GM12878 (cell line): ENCODE measurements at regions not wholly inside any gene's neighbourhood (a gene's known extent, or its start where the extent isn't known, plus 50 kb on each side); places are given as distances from the start of the nearest gene placed in this dataset.

Source experiments
- ATAC-seq: fragments of 200-7000 bp; cut with Tn5 transposase; 3 replicates; pipeline ENCODE4 v1.9.1; 2020; ENCODE audit warnings: mild to moderate bottlenecking, moderate library complexity
- BruUV-seq: library from RNA; stranded (reverse); fragments of 400-500 nt; replicated peaks from 2 replicates; lab custom pipeline; 2021; lab: Mats Ljungman, UMichigan
- CTCF ChIA-PET: fragments of 300-600 bp; sonication (Branson Sonifier 250); formaldehyde crosslinking; extraction: SDS; loops from one replicate; lab custom pipeline; 2021; ENCODE audit warnings: inconsistent platforms; lab: Yijun Ruan, JAX
- POLR2A ChIA-PET: fragments of 350-600 bp; formaldehyde crosslinking; extraction: SDS; loops from one replicate; lab custom pipeline; 2021; ENCODE audit warnings: inconsistent platforms; lab: Charles Lee
- RAD21 ChIA-PET: fragments of 300-600 bp; sonication (Branson Sonifier 250); formaldehyde crosslinking; loops from one replicate; lab custom pipeline; 2023; ENCODE audit warnings: antibody characterized with exemption; ENCODE audit not compliant: unreplicated experiment; lab: Charles Lee
- SMC1A ChIA-PET: fragments of 300-600 bp; sonication (Branson Sonifier 250); formaldehyde crosslinking; loops from one replicate; lab custom pipeline; 2023; ENCODE audit not compliant: unreplicated experiment, uncharacterized antibody; lab: Charles Lee
- DNase-seq: peaks from one replicate; pipeline ENCODE4 v3.0.0-alpha.2; 2011; ENCODE audit warnings: low read depth, low spot score
- FAIRE-seq: peaks from 3 replicates; lab custom pipeline; 2011; peaks lifted over from hg19 to GRCh38; lab: Jason Lieb, UNC
- H2AFZ ChIP-seq: 2 replicates; pipeline ENCODE4 v1.6.0; 2011; ENCODE audit warnings: low read depth, low read length, control low read depth; ENCODE audit not compliant: control insufficient read depth
- H3K27ac ChIP-seq: 2 replicates; pipeline ENCODE4 v1.5.1; 2011; ENCODE audit warnings: control low read depth; ENCODE audit not compliant: control insufficient read depth, insufficient read depth
- H3K27me3 ChIP-seq, 2 experiments: replicated peaks in 1 of 2; 2 replicates each; pipeline versions ENCODE4 v1.6.0 to v1.6.1; 2011; ENCODE audit warnings: low read length in 1 of 2; ENCODE audit not compliant: control insufficient read depth in 2 of 2, insufficient read depth in 2 of 2
- H3K36me3 ChIP-seq, 2 experiments: 2 replicates each; pipeline ENCODE4 v1.5.1; 2011; ENCODE audit warnings: low read length in 1 of 2; ENCODE audit not compliant: control insufficient read depth in 2 of 2, insufficient read depth in 2 of 2
- H3K4me1 ChIP-seq: 2 replicates; pipeline ENCODE4 v1.6.1; 2011; ENCODE audit warnings: mild to moderate bottlenecking, low read length, moderate library complexity, mixed read lengths; ENCODE audit not compliant: control insufficient read depth, insufficient read depth
- H3K4me2 ChIP-seq: 2 replicates; pipeline ENCODE4 v1.6.0; 2011; ENCODE audit warnings: control low read depth; ENCODE audit not compliant: control insufficient read depth, insufficient read depth
- H3K4me3 ChIP-seq: fragments of 200-600 bp; sonication (generic); 2 replicates; pipeline ENCODE4 v1.5.1; 2016
- H3K79me2 ChIP-seq: 2 replicates; pipeline ENCODE4 v1.6.0; 2011; ENCODE audit warnings: low read length; ENCODE audit not compliant: control insufficient read depth, insufficient read depth
- H3K9ac ChIP-seq: 2 replicates; pipeline ENCODE4 v1.8.0; 2011; ENCODE audit warnings: low read length, control low read depth, mixed read lengths; ENCODE audit not compliant: control insufficient read depth, insufficient read depth
- H3K9me3 ChIP-seq: replicated peaks from 3 replicates; pipeline ENCODE4 v1.5.1; 2011; ENCODE audit warnings: mild to moderate bottlenecking, low read length; ENCODE audit not compliant: control insufficient read depth, insufficient read depth
- H4K20me1 ChIP-seq: 2 replicates; pipeline ENCODE4 v1.6.0; 2011; ENCODE audit not compliant: control insufficient read depth, insufficient read depth
- BRCA1 ChIP-seq: IDR thresholded peaks from 2 replicates; pipeline ENCODE4 v1.6.1; 2011; ENCODE audit warnings: low read depth, low read length, improper control_type of control experiment
- NFYB ChIP-seq: IDR thresholded peaks from 2 replicates; pipeline ENCODE4 v1.6.1; 2011; ENCODE audit warnings: low read depth, mild to moderate bottlenecking, low read length, improper control_type of control experiment, moderate library complexity; ENCODE audit not compliant: insufficient read depth
- PAX8 ChIP-seq: fragments of 450-650 bp; IDR thresholded peaks from 2 replicates; pipeline ENCODE4 v1.6.1; 2017; ENCODE audit warnings: mild to moderate bottlenecking, moderate library complexity
- RAD51 ChIP-seq: fragments of 450-650 bp; IDR thresholded peaks from 2 replicates; pipeline ENCODE4 v1.6.1; 2016; ENCODE audit warnings: moderate library complexity, mild to moderate bottlenecking, inconsistent platforms
- RELA ChIP-seq: fragments of 450-650 bp; IDR thresholded peaks from 2 replicates; pipeline ENCODE4 v1.8.0; 2014; ENCODE audit warnings: borderline replicate concordance; ENCODE audit not compliant: partially characterized antibody
- REST ChIP-seq: IDR thresholded peaks from 2 replicates; pipeline ENCODE4 v1.6.1; 2012; ENCODE audit warnings: mild to moderate bottlenecking, low read depth, low read length
- ZNF592 ChIP-seq: fragments of 450-650 bp; IDR thresholded peaks from 2 replicates; pipeline ENCODE4 v1.6.1; 2017; ENCODE audit warnings: mild to moderate bottlenecking, moderate library complexity
- WGBS: methylation state at CpG from one replicate; pipeline ENCODE4 v1.1.6; 2016; ENCODE audit warnings: low lambda C conversion rate; ENCODE audit not compliant: insufficient replicate concordance, insufficient coverage; ENCODE audit errors: missing lambda C conversion rate; 5-methylcytosine and 5-hydroxymethylcytosine counted together
- in situ Hi-C: fragments of 300-500 bp; cut with MboI; formaldehyde crosslinking; loops from 9 replicates; pipeline ENCODE4 v1.14.3; 2018; ENCODE audit warnings: mixed read lengths
- intact Hi-C: fragments of 100-400 bp; cut with micrococcal nuclease; formaldehyde crosslinking; loops from one replicate; pipeline ENCODE4 v1.14.2; 2022; ENCODE audit not compliant: unreplicated experiment
- TF ChIP-seq, protein P1 (sequence below): fragments of 150-350 bp; IDR thresholded peaks from 2 replicates; pipeline ENCODE4 v1.6.1; 2014; ENCODE audit warnings: mild to moderate bottlenecking, low read depth, low read length

GRCh38 chr10:25743832-25744231 lies 190.2 kb upstream of the MYO3A start:
- no peak overlapping the region for H3K4me3 ChIP-seq
- ChIA-PET CTCF (interaction anchor here (0.7 kb wide), 1 partner anchor 14 kb away, joined by 3 read pairs; no protein-coding TSS in a partner anchor), POLR2A (no interaction called here), SMC1A (interaction anchor here (1.0 kb wide), 1 partner anchor 14 kb away, joined by 4 read pairs; no protein-coding TSS in a partner anchor), RAD21 (no interaction called here)
- H3K9me3 ChIP-seq, result no peaks in the 10 kb centered on the region
- no peaks in the 10 kb centered on the region for H3K36me3 ChIP-seq
- no peak for FAIRE-seq
- no peak overlapping the region for H2AFZ ChIP-seq
- in situ Hi-C loops (no loop called here), intact Hi-C loops (no loop called here)
- no peak overlapping the region for H3K27ac ChIP-seq
- H4K20me1 ChIP-seq, result no peaks in the 10 kb centered on the region
- DNase-seq, result no peak
- no peak overlapping the region for H3K9ac ChIP-seq
- ATAC-seq, result no peak
- no peak for TF ChIP-seq RAD51
- no peak for TF ChIP-seq NFYB
- no peak for TF ChIP-seq PAX8
- TF ChIP-seq REST, result no peak
- TF ChIP-seq RELA, result no peak
- TF ChIP-seq, protein P1, sequence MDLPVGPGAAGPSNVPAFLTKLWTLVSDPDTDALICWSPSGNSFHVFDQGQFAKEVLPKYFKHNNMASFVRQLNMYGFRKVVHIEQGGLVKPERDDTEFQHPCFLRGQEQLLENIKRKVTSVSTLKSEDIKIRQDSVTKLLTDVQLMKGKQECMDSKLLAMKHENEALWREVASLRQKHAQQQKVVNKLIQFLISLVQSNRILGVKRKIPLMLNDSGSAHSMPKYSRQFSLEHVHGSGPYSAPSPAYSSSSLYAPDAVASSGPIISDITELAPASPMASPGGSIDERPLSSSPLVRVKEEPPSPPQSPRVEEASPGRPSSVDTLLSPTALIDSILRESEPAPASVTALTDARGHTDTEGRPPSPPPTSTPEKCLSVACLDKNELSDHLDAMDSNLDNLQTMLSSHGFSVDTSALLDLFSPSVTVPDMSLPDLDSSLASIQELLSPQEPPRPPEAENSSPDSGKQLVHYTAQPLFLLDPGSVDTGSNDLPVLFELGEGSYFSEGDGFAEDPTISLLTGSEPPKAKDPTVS, result no peak
- no peak for TF ChIP-seq BRCA1
- TF ChIP-seq ZNF592, result no peak
- 29% methylated on average over 3 of the region's 3 CpGs for WGBS
- no peaks in the 10 kb centered on the region for H3K4me1 ChIP-seq
- H3K79me2 ChIP-seq, result no peaks in the 10 kb centered on the region
- no peaks in the 10 kb centered on the region for H3K27me3 ChIP-seq
- no TSS peak for BruUV-seq
- no peak overlapping the region for H3K4me2 ChIP-seq
